ENCODE measurements at regions not wholly inside any gene's neighbourhood (a gene's known extent, or its start where the extent isn't known, plus 50 kb on each side); places are given as distances from the start of the nearest gene placed in this dataset.

DNA sequence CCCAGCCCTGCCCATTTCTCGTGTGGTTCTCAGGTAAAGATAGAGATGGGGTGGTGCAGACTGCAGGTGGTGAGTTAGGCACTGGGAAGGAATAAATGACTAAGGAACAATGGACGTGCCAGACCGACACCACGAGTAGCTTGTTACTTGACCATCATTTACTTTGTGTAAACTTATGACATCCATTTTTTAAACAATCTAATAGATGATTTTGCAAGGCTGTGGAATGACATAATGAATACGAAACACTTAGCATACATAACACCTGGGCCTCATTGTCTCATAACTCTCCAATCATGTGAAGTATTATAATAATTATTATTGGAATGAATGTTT is 137.3 kb upstream of the CPEB2 start:
- no peak for DNase-seq

DNA sequence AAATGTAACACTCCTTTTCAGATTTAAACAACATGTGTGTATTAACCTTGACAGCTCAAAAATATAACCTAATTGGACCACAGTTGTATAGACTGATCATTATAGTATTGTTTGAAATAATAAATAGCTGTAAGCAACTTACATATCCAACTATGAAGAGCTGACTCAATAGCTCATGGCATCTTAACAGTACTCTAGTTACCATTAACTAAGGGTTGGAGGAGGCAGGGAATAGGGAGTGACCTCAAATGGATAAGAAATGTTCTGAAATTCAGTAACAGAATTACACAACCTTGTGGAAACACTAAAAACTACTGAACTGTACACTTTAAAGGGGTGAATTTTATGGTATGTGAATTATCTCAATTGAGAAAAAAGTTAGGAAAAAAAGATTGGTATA is 136.5 kb upstream of the CPEB2 start:
- no peak for DNase-seq

DNA sequence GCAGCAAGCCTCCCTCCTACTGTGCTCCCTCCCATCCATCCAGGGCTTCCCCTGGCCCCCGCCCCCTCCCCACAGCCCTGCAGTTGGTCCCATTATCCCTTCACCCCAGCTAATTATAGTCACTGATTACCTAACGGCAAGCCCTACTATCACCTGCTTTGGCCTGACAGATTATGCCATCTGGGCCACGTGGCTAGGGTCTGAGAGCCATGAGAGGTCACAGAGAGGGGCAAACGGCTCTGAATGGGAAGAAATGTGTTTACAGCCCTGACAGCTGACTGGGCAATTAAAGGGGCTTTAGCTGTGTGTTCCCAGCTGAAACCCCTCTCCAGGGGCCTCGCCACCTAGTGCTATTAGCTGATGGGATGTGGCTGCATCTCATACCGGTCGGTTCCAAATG is 134.4 kb upstream of the CPEB2 start:
- no peak for DNase-seq

DNA sequence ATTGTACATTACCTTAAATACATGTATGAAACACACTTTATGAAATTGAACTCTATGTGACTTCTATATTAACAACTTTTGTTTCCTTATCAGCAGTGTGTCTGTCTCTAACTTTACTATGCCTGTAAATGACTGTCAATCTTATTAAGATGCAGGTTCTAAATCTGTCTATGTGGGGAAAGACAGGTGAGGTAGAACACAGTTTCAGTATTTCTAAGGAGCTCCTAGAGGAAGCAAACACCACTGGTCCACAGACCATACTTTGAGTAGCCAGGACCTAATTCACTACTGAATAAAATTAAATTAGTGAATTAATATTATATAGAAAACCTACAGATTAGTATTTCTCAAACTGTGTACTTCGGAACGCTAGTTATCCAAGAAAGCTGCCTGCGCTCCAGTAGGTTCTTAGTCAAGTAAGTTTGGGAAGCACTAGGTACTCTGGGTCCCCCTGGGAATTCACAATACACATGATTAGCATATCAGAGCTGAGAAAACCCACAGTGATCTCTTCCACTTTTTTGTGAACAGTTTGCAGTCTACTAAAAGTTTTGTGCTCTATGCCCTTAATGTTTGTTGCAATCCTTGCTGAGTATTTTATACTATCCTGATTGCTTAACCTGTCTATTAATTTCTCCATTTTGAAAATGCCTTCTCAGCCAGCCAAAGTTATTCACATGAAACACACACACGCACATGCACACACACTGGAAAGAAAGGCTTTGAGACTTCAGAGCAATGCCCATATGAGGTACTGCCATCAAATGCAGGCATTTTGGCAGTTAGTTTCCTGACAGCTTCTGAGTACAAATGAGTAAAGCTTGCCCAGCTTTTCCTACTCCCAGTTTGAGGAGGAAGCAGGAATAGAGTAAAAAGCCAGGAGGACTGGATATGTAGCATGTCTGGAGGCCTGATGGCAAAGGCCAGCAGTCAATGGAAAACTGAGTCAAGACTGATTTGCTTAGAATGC is 133.6 kb upstream of the CPEB2 start:
- no peak for DNase-seq

DNA sequence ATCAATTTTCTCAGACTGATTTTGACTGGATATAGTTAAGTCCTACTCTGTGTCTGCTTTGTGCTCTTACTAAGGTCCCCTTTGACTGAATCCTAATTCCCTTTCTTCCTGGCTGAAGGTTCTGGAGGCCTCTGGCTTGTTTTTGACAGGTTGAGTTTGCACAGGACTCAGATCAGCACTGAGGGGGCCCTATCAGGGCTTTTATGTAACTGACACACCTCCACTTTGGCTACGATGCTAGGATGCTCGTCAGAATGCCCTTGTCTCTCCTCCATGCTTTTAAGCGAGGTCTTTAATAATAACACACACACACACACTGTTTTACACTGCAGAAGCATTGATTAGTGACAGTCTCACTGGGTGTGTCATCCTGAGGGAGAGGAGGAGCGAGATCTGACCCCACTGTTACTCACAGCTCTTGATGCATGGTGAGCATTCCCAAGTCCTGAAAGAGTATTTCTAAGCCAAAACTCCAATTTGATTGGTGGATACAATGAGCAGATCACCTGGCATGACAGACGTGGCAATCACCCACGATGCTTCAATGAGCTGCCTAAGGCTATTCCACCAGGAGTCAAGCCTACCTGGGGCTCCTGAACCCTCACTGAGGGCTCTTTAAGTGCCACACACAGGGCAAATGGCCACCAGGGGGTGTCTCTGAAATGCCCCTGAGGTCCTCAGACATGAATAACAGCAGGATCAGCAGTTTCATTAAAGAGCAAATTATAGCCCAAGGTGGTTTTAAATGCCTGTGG is 130.4 kb upstream of the CPEB2 start:
- peak in 1 of 6 experiments; percentile 13 for DNase-seq

DNA sequence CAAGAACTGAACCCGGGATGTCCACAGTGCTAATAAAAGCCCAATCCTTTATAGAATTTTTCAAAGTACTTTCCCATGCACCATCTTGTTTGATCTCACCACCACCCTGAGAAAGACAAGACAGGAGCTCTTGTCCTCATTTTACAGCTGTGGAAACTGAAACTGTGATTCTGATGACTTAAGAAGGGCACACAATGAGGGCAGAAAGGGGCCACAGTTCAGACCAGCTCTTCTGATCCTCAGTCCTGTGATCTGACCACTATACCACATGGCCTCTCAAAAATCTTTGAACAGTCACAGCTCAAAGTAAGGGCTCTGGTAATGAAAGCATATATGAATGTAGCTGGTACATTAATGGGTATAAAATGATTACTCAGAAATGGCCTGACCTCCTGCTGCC is 127.3 kb upstream of the CPEB2 start:
- no peak for DNase-seq

DNA sequence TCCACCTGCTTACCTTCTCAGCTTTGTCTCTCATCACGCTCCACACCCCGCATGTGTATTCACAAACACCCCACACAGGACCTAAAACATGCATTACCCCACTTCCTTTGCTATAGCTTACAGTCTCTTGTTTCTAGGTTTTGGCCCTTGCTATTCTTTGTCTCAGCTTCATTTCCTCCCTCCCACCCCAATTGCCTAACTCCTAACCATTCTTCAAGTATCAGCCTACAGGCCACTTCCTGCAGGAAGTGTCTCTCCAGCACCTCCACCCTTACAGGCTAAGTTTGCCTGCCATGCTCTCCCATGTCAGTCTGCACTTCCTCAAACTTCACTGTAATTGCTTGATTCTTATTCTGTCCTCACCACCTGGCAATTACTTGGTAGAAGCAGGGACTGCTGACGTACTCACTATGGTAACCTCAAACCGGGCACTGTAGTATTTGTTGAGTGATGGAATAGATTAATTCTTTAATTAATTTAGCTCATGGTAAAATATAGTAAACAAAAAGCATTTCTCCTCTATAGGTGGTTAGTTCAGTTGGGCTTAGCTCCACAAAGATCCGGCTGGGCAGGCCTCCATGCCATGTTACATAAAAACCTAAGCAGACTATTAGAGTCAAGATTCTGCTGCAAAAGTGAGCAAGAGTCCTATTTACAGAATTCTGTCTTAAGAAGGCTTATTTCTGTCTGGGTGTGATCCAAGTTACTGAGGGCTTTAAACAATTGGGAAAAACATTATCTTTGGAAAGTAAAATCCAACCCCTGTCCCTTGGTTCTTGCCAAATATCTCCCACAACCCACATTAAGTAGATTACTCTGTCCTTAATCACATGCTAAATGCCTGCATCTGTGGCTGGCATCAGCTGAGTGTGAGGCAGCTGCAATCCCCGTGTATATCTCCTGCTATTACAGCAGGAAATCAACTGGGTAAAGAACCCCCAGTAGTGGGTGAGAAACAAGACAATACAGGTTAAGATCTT is 124.7 kb upstream of the CPEB2 start:
- peak in 2 of 6 experiments; percentile 3 to 7 for DNase-seq

DNA sequence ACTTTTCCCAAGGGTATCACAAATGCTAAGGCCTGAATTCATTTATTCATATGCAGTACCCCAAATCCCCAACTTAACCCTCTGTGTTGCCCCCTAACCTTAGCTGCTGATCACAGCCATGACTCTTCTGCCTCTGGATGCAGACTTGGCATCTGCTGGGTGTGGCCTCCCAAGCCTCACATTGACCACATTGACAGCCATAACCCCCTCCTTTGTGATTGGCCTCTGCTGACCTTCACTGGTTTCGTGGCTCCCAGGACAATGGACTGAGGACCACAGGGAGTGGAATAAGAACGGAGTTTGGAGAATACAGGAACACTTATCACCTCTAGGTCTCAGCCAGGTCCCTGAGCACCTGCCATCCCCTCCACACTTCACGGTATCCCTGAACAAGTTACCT is 123.6 kb upstream of the CPEB2 start:
- DNase-seq = no peak

DNA sequence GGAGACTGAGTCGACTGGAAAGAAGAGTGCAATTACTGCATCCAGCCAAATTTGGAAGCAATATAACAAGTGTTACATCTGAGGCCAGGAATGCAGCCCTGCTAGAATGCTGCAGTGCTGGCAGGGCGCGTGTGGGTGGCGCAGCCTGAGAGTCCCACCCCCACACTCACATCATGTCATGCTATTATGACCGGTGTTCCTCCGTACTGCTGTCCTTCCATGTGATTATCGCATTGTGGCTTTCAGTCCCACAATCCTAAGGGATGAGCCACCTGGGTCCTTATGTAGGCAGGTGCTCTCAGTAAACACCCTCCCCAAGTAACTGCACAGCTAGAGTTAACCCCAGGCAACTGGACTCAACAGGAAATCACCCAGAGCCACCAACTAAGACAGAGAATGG is 122.6 kb upstream of the CPEB2 start:
- no peak for DNase-seq

DNA sequence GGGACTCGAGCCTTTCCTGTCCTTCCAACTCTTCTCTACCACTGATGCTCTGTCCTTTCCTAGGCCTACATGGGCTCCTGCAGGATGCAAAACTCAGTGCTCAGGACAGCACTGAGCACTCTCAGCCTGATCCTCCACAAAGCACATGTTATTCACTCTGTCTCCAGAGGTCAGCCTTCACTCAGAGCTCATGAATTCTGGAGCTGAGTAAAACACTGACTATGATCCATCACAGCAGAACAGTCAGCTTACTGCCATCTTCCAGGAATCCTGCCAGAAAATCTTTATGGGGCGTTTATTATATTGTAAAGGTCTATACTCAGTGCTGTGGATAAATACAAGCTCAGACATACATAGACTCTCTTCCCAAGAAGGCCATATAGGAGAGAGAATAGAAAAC is 121.5 kb upstream of the CPEB2 start:
- DNase-seq = no peak

DNA sequence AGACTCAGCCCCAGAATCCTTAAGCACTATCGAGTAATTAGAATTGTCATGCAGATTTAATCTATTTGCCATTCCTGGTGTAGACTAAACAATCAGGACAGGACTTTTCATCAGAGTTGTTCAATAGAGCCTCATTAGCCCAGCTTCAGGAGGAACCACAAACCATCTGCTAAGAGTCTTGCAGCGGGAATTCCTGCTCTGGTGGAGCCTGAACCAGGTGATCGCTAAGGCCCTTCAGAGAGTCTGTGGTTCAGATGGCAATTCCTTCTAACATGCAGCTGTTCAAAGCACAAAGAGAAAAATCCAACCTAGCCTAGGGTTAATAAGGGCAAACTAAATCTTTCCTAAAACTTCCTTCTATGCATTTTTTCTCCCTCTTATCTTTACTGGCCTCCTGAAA is 119.1 kb upstream of the CPEB2 start:
- no peak for DNase-seq

DNA sequence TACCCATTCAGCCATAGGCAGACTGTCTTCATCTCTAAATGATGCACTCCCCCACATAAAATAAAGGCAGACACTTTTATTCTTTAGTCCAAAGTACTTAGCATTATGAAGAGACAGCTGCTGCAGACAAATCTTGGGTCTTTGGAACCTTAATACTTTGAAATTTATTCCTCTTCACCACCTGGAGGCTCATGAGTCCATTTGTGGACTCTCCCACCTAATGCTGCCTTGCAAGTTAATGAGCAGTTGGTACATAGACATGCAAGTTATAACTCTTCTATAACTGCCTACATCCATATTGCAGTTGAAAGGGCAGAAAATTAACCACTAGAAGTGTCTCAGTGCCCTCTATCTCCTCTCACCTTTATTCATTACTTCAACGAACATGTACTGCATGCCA is 118.6 kb upstream of the CPEB2 start:
- DNase-seq = no peak

DNA sequence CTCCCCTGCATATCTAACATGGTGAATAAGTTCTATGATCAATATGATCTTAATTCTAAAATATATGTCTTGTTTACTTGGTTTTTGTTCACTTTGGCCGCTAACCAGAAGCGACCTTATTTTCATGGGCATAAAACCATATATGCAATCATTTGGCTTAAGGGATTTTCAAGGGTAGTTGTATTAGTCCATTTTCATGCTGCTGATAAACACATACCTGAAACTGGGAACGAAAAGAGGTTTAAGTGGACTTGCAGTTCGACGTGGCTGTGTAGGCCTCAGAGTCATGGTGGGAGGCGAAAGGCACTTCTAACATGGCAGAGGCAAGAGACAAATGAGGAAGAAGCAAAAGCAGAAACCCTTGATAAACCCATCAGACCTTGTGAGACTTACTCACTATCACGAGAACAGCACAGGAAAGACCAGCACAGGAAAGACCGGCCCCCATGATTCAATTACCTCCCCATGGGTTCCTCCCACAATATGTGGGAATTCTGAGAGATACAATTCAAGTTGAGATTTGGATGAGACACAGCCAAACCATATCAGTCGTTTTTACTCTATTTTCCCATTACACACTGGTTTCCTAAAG is 114.3 kb upstream of the CPEB2 start:
- DNase-seq = no peak

DNA sequence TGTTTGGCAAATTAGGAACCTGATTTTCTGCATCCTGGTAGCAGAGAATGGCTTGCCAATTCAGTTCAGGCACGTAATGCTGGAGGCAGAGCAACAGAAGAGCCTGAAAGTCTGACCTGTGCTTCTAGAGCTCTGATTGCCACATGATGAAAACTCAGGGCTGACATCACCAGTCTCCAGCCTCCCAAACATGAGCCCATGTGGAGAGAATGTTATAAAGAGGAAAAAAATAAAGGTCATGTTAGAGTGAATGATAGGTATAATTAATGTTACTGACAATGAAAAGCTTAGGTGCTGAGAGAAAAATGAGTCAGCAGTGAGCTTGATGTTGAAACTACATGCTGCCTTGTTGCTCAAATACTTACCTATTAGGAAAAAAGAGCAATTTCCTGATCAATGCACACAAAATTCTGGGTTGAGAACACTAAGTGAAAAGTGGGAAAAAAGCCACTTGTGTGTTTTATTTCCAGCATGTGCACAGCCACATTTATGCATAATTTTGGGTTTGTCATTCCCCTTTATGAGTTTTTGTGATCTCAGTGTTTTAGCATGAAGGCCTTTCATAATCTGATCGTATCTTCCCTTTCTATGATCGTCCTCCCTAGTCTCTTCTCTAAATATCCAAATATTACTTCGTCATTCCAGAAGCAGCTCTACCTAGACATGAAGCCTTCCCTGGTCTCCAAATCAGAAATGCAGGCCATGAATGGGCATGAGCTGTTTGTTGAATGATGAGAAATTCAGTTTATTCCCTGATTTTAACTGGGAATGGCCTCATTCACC is 113.3 kb upstream of the CPEB2 start:
- no peak for DNase-seq

DNA sequence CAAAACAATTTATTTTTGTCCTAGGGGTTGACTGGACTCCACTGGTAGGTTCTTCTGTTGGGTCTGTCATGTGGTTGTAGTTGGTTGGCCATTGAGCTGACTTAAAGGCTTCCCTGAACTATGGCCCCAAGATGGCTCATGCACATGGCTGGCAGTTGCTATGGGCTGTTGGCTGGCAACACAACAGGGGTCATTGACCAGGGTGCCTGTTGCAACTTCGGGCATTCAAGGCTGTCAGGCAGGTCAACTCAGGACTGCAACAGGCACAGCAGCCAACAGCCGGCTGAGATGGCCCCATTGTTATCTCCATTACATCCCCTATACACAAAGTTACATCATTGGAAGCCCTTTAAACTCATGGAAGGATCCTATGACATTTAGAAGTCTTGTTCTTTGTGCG is 109.7 kb upstream of the CPEB2 start:
- no peak for DNase-seq

DNA sequence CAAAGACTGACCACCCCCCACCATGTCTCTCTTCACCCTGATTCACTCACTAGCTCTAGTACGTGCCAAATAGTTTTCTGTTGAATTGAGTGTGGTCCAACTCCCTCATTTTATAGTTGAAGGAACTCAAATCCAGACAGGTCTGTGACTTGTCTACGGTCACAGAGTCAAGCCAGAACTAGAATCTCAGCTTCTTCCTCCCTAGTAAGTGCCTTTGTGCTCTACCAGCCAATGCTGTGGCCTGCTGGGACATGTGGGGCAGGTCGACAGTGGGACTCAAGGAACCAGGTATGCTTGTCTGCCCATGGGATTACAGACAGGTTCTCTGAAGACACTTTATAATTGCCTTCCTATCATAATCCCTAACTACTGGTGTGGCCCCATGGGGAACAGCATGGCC is 108.6 kb upstream of the CPEB2 start:
- no peak for DNase-seq

DNA sequence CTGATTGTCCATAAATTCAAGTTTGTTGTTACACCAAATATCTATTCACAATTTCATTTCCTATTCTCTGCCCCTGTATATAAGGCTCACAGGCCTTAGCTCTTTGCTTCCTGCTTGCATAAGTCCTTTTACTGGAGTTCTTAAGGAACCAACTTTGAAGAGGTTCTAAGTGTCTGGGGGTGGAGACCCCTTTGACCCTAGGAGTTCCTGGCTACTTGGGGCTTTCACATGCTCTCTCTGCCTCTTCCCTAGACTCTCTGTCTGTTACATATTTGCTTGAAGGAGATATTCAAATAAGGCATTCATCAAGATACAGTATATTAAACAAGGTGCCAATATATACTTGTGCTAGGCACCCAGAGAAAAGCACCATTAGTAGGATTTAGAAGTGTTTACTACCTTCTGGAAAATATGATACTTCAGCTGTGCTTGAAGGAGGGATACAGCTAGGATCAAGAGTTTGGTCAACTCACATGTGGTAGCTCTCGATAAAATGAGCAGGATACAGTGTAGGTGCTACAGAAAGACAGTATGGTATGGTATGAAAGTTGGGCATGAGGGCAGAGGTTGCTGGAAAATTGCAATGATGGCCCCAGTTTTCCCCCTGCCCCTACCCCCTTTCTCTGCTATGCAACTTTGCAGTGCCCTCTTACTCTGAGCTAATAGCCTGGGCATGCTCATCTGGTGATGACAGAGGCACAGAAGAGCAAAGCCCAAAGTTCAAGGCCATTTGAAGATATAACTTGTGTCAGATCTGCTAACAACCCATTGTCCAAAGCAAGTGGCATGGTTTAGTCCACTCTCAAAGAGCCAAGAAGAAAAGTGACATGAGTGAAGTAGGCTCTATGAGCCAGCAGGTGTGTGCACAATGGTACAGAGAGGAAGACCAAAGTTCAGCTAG is 107.6 kb upstream of the CPEB2 start:
- no peak for DNase-seq

DNA sequence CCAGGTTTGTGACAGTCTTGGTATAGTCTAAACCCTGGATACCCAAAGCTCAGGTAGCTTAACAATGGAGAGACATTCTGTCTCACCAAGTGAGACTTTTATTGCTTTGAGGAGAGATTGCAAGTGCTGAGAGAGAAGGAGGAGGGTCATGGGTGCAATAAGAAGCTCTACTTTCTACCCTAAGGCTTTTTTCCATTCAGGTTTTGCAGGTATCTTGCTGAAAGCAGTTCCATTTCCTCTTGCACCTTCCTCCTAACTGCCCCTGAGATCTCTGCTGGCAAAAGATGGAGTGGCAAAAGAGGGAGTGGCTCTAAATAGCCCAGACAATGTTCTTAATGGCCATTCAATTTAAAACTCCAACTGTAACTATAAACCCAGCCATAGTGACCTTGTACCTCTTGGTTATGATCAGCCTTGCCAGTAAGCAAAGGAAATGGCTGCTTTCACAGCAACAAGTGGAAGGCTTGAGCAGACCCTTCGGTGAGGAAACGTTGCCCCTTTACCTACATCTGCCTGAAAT is 105.6 kb upstream of the CPEB2 start:
- no peak for DNase-seq

DNA sequence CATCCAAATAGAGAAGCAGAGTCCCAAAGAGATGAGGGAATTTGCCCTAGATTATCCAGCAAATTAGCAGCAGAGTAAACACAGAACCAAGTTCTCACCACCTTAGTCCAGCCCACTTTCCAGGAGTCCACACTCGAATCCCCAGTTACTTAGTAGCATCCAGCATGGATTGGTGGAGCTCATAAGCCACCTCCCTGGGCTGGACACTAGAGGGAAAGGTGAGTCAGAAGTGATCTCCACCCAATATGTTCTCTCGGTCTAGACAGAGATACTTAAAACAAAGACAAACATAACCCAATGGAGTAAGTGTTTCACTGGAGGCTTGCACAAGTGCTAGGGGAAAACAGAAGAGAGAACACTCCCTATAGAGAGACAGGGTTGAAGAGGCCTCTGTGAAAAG is 105.1 kb upstream of the CPEB2 start:
- DNase-seq = no peak

DNA sequence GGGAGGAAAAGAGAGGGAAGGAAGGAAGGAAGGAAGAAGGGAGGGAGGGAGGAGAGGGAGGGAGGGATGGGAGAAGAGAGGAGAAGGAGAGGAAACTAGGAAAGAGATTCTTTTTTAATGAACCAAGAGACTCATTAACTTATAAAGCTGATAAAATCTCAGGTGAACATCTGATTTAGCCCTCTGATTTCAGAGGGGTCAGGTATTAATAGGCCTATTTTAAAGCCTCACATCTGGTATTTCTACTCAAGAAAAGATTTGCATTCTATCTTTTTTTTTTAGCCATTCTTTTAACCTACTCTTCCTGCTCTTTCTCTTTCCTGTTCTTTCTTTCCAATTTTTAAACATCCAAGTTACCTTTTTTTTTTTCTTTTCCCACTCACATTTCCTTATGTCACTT is 103.3 kb upstream of the CPEB2 start:
- DNase-seq = no peak

DNA sequence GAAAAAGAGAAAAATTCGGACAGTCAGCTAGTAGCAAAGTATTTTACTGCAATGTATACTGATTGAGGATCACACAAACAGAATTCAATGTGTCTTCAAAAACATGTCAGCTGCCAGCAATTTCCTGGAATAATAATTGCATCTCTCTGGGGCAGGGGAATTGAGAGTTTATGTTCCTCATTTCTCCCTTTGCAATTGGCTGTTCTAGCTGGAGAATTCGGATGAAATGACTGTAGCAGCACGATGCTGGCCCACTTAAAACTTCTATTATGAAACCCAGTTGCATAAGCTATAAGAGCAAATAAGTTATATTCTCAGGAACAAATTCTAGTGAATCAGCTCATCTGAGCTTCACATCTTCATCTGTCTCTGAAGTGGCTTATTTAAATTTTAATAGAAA is 99.9 kb upstream of the CPEB2 start:
- DNase-seq = no peak
